Spleen (tissue), 7 donors: ENCODE measurements at regions not wholly inside any gene's neighbourhood (a gene's known extent, or its start where the extent isn't known, plus 50 kb on each side); places are given as distances from the start of the nearest gene placed in this dataset.

Experiments
- POLR2AphosphoS5 ChIP-seq, 3 donors: sonication (generic); formaldehyde crosslinking; IDR thresholded peaks; one replicate each; pipeline ENCODE4 v1.5.1; 2017; ENCODE audit warnings: antibody characterized with exemption in 3 of 3
- TF ChIP-seq, protein P1 (sequence below), 11 experiments: fragments of 200-600 bp in 7 of 11; fragments of 450-650 bp in 4 of 11; sonication (generic) in 4 of 11; IDR thresholded peaks in 8 of 11; conservative IDR thresholded peaks in 3 of 11; 1 replicate in 7 of 11; 2 replicates in 4 of 11; pipeline versions ENCODE4 v1.4.0 to v1.8.0; 2016 to 2021; ENCODE audit warnings: antibody characterized with exemption in 11 of 11, inconsistent platforms in 4 of 11, mild to moderate bottlenecking in 1 of 11
- donor health status: DM: no; HTN: no; CAD: no; lungs with moderate emphysema.
- donor health status: DM: no; HTN: no; CAD: no.
- donor health status: DM: no; HTN: no; CAD: no.

DNA sequence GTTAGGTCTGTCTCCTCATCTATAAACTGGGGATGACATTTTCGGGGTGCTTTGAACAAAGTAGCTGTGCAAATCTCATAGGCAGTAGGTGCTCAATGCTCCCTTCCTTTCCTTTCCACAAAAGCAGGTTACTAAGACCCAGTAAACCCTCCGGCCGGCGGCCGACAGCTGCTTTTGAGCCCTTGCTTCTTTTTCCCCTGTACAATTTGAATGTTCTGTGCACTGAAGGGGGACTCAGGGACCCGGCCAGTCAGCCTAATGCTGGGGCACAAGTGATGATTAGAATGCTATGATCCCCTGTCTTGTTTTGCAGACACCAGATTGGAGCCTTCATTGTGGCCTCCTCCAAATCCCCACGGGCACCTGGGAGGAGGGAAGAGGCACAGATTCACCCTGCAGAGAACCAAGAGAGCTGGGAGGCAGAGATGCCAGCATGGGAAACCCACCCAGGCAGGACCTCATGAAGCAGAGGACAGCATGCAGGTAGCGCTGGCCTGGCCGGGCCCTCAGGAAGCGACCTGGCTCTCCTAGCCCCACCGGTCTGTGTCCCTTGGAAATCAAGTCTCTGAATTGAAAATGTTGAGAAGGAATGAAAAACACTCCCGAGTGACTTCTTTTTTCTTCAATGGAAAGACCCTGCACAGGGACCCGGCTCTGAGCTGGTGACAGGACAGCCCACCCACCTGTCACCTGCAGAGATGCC, 128.6 kb upstream of the HDAC4 start:
- TF ChIP-seq, protein P1, sequence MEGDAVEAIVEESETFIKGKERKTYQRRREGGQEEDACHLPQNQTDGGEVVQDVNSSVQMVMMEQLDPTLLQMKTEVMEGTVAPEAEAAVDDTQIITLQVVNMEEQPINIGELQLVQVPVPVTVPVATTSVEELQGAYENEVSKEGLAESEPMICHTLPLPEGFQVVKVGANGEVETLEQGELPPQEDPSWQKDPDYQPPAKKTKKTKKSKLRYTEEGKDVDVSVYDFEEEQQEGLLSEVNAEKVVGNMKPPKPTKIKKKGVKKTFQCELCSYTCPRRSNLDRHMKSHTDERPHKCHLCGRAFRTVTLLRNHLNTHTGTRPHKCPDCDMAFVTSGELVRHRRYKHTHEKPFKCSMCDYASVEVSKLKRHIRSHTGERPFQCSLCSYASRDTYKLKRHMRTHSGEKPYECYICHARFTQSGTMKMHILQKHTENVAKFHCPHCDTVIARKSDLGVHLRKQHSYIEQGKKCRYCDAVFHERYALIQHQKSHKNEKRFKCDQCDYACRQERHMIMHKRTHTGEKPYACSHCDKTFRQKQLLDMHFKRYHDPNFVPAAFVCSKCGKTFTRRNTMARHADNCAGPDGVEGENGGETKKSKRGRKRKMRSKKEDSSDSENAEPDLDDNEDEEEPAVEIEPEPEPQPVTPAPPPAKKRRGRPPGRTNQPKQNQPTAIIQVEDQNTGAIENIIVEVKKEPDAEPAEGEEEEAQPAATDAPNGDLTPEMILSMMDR (IDR thresholded peaks at IDR 0.05 in 8 of 11, conservative IDR thresholded peaks at IDR 0.05 in 3 of 11), result no peak
- no peak for TF ChIP-seq POLR2AphosphoS5 (IDR thresholded peaks at IDR 0.05)
